ENCODE measurements at regions not wholly inside any gene's neighbourhood (a gene's known extent, or its start where the extent isn't known, plus 50 kb on each side); places are given as distances from the start of the nearest gene placed in this dataset.

GRCh38 chr14:86481104-86481503, 951.2 kb downstream of the FLRT2 start:
- no peaks in the 10 kb centered on the region for H3K36me3 ChIP-seq (replicated peaks)
- peak; percentile 5 for DNase-seq
- H3K4me3 ChIP-seq (ENCODE audit: low read depth, low read length) = no peak overlapping the region
- H3K27me3 ChIP-seq (replicated peaks) = no peaks in the 10 kb centered on the region
- no peak overlapping the region for H3K27ac ChIP-seq
- TF ChIP-seq CTCF (IDR thresholded peaks at IDR 0.05; ENCODE audit: low read depth, low read length, missing control alignments) = no peak
- in situ Hi-C loops (cut with HindIII; ENCODE audit: low pct_ligation_motif_present, low sequenced_read_pairs) = no loop called here

- Histone ChIP-seq H3K27ac (no peak overlapping the region), H3K36me3 (replicated peaks) (no peaks in the 10 kb centered on the region), H3K27me3 (replicated peaks) (no peaks in the 10 kb centered on the region), H3K4me3 (ENCODE audit: low read depth, low read length) (no peak overlapping the region)
- DNase-seq = no peak
- in situ Hi-C loops (cut with HindIII; ENCODE audit: low pct_ligation_motif_present, low sequenced_read_pairs) = no loop called here
- no peak for TF ChIP-seq CTCF (IDR thresholded peaks at IDR 0.05; ENCODE audit: low read depth, low read length, missing control alignments)
Observed at GRCh38 chr14:86464341-86464740, 934.4 kb downstream of the FLRT2 start.

- no peaks in the 10 kb centered on the region for H3K27me3 ChIP-seq (replicated peaks)
- TF ChIP-seq CTCF (IDR thresholded peaks at IDR 0.05; ENCODE audit: low read depth, low read length, missing control alignments) = peak; percentile 51
- no peak overlapping the region for H3K27ac ChIP-seq
- DNase-seq = peak; percentile 2
- in situ Hi-C loops (cut with HindIII; ENCODE audit: low pct_ligation_motif_present, low sequenced_read_pairs) = no loop called here
- H3K36me3 ChIP-seq (replicated peaks) = no peaks in the 10 kb centered on the region
- no peak overlapping the region for H3K4me3 ChIP-seq (ENCODE audit: low read depth, low read length)
Observed at GRCh38 chr14:86462193-86462753, 932.3 kb downstream of the FLRT2 start.

GRCh38 chr14:86457481-86458135, 927.7 kb downstream of the FLRT2 start:
- no peak for TF ChIP-seq CTCF (IDR thresholded peaks at IDR 0.05; ENCODE audit: low read depth, low read length, missing control alignments)
- Histone ChIP-seq H3K27ac (no peak overlapping the region), H3K36me3 (replicated peaks) (no peaks in the 10 kb centered on the region), H3K4me3 (ENCODE audit: low read depth, low read length) (no peak overlapping the region), H3K27me3 (replicated peaks) (no peaks in the 10 kb centered on the region)
- DNase-seq = no peak
- in situ Hi-C loops (cut with HindIII; ENCODE audit: low pct_ligation_motif_present, low sequenced_read_pairs) = no loop called here

- H3K36me3 ChIP-seq (replicated peaks) = no peaks in the 10 kb centered on the region
- H3K4me3 ChIP-seq (ENCODE audit: low read depth, low read length) = no peak overlapping the region
- no peaks in the 10 kb centered on the region for H3K27me3 ChIP-seq (replicated peaks)
- no peak for TF ChIP-seq CTCF (IDR thresholded peaks at IDR 0.05; ENCODE audit: low read depth, low read length, missing control alignments)
- H3K27ac ChIP-seq = no peak overlapping the region
- DNase-seq = no peak
- in situ Hi-C loops (cut with HindIII; ENCODE audit: low pct_ligation_motif_present, low sequenced_read_pairs) = no loop called here
Observed at GRCh38 chr14:86450085-86450484, 920.1 kb downstream of the FLRT2 start.

- DNase-seq = no peak
- H3K27me3 ChIP-seq (replicated peaks) = no peaks in the 10 kb centered on the region
- H3K36me3 ChIP-seq (replicated peaks) = no peaks in the 10 kb centered on the region
- no peak overlapping the region for H3K4me3 ChIP-seq (ENCODE audit: low read depth, low read length)
- no peak overlapping the region for H3K27ac ChIP-seq
- TF ChIP-seq CTCF (IDR thresholded peaks at IDR 0.05; ENCODE audit: low read depth, low read length, missing control alignments) = no peak
- in situ Hi-C loops (cut with HindIII; ENCODE audit: low pct_ligation_motif_present, low sequenced_read_pairs) = no loop called here
Observed at GRCh38 chr14:86442135-86442534, 912.2 kb downstream of the FLRT2 start.
